ENCODE measurements at regions not wholly inside any gene's neighbourhood (a gene's known extent, or its start where the extent isn't known, plus 50 kb on each side); places are given as distances from the start of the nearest gene placed in this dataset.

DNA sequence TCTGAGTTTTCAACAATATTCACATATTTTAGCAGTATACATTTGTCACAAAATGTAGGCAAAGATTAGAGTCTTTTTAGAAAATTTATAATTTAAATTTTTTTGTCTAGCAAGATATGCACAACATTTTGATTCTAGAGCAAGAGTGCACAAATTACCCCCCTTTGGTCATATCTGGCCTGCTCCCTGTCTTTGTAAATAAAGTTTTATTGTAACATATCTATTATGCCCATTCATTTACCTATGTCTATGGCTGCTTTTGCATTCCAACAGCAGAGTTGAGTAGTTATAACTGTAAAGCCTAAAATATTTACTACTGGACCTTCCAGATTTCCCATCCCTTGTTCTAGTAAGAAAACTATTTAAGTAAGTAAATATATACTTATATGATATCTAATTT is 430.7 kb downstream of the EDEM1 start:
- DNase-seq (ENCODE audit: low spot score), result no peak

DNA sequence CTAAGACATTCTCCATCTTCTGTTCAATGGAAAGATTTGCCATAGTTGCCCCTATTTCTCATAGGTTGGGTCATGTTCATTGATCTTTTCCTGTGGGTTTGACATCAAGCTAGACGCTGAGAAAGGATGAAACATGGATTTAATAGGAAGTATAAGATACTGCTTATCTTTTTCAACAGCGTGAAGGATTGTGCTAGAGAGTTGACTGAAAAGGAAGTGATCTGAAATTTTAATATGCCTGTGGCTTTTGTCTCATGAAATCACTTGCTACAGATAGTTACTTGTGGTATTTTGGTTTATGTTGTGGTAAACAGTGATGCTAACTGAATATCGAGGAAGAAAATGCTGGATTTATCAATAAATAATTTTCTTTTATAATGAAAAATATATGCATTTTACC is 442.9 kb downstream of the EDEM1 start:
- no peak for DNase-seq (ENCODE audit: low spot score)

DNA sequence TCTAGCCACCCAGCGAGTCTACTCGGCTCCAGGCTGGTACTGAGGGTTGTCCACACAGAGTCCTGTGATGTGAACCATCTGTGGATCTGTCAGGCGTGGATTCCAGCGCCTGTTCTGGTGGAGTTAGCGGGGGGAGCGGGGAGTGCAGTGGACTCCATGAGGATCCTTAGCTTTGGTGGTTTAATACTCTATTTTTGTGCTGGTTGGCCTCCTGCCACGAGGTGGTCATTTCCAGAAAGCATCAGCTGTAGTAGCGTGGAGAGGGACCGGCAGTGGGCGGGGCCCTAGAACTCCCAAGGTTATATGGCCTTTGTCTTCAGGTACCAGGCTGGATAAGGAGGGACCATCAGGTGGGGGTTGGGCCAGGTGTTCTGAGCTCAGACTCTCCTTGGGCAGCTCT is 446.5 kb downstream of the EDEM1 start:
- DNase-seq (ENCODE audit: low spot score), result no peak

DNA sequence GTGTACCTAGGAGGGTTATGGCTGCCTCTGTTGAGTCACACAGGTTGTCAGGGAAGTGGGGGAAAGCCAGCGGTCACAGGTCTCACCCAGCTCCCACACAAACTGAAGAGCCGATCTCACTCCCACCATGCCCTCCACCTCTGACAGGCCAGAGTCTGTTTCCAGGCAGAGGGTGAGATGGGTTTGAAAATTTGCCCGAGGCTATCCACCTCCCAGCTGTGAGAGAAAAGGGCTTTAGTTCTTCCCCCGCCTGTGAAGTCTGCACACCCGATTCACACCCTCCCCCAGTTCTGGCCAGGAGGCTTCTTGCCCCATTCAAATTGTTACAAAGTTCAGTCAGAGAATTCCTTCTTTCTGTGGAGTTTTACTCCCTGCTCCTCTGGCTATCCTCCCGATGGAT is 446.9 kb downstream of the EDEM1 start:
- no peak for DNase-seq (ENCODE audit: low spot score)

DNA sequence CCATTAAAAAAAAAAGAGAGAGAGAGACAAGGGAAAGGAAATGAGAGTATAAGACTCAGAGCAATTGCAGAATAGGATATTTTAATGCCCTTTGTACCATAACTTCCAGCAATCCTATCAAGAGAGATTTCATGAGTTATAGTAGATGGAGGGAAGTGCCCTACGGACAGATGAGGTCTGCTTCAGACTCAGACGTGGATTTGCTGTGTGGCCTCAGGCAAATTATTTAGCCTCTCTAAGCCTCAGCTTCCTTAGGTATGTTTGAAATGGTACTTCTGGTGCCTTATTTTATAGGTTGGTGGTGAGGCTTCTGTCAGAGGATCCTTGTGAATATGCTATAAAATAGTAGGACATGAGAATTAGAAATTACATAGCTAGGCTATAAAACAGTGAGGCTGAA is 448.2 kb downstream of the EDEM1 start:
- DNase-seq (ENCODE audit: low spot score), result no peak

DNA sequence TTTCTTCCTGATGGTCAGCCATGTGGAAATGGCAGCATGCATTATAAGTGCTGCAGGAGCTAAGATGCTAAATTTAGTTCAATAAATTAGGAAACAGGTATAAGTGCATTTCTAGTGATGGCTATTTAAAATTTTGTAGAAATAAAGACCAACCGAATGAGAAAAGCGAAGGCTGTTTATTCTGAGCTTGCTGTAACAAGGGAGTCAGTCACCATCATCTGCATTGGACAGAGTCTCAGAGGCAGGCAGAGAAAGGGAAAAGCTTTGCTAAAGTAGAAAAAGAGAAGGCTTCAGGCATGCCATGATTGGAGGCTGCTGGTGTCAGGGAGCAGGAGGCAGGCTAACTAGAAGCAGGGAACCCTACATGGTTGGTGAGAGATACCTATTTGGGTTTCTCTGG is 451.0 kb downstream of the EDEM1 start:
- DNase-seq (ENCODE audit: low spot score), result no peak

DNA sequence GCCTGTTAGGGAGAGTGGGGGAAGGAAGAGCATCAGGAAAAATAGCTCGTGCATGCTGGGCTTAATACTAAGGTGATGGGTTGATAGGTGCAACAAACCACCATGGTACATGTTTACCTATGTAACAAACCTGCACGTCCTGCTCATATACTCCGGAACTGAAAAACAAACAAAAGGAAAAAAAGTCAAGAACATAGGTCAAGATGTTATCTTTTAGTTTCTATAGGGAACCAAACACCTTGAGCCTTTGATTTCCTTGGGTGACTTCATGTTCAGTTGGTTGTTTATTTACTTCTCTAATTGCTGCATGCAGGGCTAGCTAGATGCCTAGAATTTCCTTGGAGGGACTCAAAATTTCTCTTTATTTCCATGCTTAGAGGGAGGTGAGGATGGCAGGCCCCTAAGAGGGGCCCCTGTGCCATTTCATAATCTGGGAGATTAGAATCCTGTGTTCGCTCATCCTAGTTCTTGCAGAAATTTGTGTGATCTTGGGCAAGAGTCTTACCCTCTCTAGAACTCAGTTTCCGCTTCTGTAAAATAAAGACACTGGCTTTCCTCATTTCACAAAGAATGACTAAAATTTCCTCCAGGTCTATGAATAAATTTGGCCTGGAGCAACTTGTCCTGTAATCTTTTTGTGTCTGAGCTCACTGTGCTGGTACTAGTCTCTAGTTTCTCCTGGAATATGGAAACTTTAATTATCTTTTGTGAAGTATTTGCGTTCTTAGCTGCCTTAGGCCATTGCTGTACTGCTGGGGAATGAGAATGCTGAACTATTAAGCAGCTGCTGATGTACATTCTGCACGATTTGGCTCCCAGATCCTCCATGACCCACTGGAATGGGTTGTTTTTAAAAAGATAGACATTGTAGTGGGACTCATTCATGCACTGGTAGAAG is 457.5 kb downstream of the EDEM1 start:
- DNase-seq (ENCODE audit: low spot score), result no peak

DNA sequence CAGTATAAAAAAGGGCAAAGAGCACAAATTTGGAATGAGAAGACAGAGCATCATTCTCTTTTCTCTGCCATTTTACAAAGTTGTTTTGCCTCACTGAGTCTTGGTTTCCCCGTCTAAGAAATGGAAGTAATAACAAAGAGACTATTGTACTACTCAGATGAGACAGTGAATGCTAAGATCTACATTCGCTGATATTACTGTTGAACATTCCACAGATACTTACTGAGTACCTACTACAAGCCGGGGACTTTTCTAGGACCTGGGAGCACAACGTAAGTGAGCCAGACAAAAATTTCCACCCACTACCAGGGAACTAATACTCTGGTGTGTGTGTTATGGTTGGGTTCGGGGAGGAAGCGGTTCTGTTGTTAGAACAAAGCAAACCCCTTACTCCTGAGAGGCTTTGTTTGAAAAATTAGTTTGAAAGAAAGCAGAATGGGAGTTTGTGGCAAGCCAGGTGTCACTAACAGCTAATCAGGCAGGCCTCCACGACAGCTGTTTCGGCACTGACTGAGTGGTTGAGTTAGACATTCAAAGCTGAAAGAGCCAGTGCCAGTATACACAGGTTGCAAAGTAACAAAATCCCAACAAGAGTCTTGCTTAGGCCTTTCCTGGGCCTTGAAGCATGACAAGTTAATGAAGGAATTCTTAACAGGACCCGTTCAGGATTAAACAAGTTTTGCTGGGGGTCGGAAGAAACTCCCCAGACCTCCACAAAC is 458.3 kb downstream of the EDEM1 start:
- DNase-seq (ENCODE audit: low spot score), result no peak

DNA sequence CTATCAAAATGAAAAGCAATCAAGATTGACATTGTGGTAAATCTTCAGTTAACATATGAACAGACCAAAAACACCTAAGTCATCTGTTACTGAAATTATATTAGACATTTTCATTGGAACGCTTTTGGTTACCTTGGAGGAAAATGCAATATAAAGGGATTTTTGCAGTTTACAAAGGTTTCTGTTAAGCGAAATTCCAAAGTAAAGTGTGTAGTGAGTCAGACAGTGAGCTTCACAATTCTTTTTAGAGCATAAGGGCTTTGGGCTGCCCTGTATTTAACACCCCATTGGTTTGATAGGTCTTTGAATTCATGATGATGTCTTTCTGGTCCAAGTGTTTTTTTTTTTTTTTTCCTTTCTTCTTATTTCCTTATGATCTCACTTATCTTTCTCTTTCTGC is 462.8 kb downstream of the EDEM1 start:
- no peak for DNase-seq (ENCODE audit: low spot score)

DNA sequence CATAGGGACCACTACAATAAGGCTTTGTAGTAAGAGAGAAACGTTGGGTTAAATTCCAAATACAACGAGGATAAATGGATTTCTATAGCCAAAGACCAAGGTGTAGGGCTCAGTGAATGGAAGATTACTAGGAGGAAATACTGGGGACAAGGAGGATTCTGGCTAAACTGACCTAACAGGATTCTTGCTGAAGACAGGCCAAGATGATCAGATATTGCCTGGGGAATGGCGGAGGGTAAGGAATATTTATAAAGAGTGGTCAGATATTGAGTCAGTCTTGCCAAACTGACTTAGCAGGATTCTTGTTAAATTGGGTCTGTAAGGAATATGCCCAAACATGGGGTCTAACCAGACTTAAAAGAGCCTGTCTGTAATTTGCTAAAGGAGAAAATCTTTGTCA is 463.8 kb downstream of the EDEM1 start:
- DNase-seq (ENCODE audit: low spot score), result no peak

DNA sequence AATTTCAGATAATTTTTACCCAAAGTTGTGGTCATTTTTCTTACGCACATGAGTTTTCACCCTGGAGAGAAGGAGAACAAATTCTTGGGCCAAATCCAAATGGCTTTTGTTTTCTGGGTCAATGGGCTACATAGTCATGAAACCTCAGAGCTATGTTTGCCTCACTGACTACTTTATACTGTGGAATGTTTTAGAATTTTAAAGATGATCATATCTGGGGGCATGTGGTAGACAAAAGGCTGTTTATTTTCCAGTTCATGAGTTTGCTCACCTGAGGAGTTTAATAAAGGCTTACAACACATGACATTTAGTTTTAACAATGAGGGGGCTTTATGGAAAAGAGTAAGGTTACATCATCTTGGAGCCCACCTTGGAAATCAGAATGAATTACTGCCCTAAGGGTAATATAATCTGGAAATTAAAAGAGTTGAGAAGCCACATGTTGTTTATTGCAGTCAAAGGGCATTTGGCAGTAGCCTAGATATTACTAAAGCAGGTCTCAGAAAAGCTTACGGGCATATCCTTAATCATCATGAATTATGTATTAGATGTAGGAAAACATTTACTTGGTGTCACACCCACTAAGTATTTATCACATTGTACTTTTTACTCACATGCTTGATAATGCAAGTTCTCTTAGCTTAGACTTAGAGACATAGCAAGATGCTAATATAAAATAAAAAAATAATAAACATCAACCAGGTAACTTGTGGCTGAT is 466.1 kb downstream of the EDEM1 start:
- DNase-seq (ENCODE audit: low spot score), result no peak

DNA sequence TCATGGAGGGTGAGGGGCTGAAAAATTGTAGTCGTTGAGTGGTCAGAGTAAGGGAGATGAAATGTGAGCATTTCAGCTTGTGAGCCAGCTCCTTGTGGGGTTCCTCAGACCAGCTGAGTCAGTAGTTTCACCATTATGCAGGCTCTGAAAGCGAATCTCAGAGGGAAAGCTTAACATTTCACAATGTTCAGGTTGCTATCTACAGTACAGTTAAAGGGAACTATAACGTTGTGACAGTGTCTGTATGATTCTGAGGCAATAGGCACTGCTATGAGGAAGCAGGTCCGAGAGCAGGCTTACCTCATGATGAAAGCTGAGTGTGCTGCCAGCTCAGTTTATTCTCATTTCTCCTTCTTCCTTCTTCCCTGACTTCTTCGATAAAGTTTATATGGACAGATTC is 469.6 kb downstream of the EDEM1 start:
- DNase-seq (ENCODE audit: low spot score), result no peak

DNA sequence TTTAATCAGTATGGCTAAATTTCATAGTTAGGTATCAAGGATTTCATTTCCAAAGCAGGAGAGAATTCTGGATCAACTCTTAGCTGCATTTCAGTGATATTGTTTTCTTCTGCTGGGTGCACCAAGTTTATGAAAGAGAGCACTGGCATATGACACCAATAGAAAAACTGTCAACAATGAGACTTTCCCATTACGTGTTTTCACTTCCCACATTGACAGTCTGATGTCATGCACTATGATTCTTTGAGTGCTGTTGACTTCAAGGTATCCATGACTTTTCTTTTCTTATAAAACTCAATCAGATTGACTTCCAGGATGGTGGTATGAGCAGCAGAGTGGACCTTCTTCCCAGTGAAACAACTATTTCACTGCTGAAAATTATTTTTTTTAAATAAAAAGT is 476.1 kb downstream of the EDEM1 start:
- no peak for DNase-seq (ENCODE audit: low spot score)

DNA sequence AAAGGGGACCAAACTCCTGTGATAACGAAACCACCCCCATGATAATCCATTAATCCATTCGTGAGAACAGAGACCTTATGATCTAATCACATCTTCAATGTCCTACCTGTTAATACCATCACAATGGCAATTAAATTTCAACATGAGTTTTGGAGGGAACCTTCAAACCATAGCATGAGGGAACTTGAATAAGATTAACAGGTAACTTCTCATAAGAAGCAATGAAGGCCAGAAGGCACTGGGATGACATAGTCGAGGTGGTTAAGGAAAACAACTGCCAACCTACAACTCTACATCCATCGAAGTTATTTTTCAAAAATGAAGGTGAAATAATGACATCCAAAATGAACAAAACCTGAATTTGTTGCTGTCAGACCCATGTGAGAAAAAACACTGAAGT is 478.9 kb downstream of the EDEM1 start:
- DNase-seq (ENCODE audit: low spot score), result no peak

DNA sequence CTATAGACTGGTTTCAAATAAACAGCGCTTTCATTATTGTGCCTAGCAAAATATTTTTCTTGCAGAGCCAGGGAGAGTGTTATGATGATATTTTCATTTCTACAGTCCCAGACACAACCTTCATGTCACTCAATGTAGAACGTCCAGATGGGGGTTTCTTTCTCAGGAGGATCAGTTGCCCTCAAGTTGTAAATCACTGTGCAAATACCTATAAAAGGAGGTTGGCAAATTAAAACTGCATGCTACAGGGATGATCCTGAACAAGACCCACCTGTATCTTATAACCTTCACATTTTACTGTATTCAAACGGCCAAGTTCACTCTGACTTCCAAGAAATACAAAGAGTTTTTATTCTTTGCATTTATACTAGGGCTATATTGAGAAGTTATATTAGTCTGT is 486.0 kb downstream of the EDEM1 start:
- no peak for DNase-seq (ENCODE audit: low spot score)

DNA sequence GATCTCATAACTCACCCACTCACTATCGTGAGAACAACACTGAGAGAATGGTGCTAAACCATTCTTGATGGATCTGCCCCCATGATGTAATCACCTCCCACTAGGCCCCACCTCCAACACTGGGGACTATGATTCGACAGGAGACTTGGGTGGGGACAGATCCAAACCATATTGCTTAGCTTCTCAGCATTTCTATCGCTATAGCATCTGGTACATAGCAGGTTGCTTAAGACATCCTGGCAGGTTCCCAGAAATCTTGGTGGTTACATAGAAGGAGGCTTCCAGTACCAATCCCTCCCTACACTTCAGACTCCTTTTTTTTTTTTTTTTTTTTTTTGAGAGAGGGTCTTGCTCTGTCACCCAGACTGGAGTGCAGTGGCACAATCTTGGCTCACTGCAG is 487.8 kb downstream of the EDEM1 start:
- no peak for DNase-seq (ENCODE audit: low spot score)

DNA sequence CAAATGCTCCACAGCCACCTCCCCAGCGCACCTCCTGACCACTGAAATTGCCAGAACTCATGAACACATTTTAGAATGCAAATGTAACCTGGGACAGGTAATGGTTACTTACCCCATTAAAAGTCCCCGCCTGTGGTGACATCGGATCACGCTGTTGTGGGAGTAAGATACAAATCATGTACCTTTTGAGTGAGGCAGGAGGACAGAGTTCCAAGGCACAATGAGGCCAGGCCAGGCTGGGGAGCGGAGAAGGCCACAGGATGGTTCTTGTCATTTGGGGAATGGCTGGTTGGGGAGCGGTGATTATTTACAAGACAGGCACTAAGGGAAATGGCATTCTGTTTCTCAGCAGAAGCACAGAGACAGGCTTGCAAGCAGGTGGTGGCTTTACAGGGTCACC is 490.0 kb downstream of the EDEM1 start:
- DNase-seq (ENCODE audit: low spot score), result no peak

DNA sequence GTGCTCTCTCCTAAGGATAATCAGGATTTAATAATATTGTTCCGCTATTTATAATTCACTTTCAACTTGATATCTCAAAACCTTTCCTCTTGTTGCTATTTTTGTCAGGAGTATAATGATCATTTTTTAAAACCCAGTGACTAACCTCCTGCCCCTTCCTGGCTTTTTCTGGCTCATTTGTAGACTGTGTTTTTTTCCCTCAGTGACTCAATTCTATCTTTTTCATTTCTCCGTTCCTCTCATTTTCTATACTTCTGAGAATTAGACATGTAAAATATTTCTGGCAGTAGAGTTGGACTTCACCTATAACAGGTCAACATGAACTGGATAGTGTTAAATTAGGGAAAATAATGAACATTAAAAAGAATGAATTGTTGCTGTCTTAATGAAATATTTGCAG is 490.7 kb downstream of the EDEM1 start:
- DNase-seq (ENCODE audit: low spot score), result no peak

DNA sequence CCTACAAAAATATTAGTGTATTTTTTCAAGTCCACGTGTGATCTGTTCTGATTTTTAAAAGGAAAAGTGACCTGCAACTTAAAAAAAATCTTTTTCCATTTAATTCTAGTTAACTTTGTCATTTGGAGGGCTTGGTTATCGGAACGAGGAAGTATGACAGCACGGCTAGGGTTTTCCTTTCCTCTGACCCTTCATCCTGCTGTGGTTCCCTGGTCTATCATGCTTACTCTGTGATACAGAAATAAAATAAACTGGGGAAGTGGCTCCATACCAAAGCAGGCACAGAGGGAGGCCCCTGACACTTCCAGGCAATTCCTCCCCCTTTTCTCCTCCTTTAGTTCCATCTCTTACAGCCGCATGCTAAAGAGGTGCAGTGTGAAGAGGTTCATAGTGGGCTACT is 491.3 kb downstream of the EDEM1 start:
- DNase-seq (ENCODE audit: low spot score), result no peak

DNA sequence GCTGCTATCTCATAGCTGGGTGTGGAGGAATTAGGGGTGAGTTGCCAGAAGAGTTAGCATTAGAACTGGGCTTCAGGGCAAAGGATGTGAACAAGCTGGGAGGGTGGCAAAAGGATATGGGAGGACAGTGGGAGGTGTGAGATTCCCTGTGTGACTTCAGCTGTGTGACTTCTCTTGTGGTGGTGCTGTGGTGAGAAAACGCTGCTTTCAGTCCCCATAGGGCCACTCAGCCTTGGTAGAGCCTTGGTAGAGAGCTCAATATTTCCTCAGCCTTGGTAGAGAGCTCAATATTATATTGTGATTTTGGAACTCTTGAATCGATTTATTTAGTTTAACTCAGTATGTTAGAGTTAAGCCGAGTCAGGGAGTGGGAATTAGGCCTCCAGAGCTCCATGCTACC is 499.7 kb downstream of the EDEM1 start:
- no peak for DNase-seq (ENCODE audit: low spot score)

DNA sequence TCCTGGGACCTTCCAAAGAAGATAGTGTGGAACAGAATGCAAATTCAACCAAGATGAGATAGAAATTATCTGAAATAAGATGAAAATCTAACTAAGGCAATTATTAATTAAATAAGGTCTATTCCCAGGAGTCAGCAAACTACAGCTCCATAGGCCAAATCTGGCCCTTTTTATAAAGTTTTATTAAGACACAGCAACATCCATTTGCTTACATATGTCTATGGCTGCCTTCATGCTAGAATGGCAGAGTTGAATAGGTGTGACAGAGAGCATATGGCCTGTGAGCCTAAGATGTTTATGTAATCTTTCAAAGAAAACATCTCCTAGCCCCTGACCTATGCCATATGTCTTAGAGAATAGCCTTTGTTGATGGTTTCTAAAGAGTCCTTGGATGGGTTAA is 503.0 kb downstream of the EDEM1 start:
- no peak for DNase-seq (ENCODE audit: low spot score)

DNA sequence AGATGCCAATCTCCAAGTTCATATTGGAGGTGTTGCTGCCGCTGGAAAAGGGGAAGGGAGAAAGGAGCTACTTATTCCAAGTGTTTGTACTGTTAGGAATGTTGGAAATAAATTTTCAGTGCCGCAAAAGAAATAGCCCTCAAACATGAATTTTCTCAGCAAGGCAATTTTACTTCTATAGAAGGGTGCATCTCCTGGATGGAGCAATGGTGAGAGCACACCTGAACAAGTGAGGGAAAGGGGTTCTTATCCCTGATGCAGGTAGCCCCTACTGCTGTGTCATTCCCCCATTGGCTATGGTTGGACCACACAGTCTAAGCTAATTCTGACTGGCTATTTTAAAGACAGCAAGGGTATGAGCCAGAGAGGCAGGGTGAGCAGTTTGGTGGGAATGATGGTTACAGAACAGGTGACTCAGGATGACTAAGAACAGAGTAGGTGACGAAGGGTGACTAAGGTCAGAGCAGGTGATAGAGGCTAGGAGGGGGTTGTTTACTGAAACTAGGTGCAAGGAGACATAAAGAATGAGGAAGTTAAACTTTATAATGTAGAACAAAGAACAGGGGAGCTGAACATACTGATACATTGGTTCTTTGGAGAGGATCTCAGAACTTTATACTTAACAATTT is 503.5 kb downstream of the EDEM1 start:
- DNase-seq (ENCODE audit: low spot score), result no peak

DNA sequence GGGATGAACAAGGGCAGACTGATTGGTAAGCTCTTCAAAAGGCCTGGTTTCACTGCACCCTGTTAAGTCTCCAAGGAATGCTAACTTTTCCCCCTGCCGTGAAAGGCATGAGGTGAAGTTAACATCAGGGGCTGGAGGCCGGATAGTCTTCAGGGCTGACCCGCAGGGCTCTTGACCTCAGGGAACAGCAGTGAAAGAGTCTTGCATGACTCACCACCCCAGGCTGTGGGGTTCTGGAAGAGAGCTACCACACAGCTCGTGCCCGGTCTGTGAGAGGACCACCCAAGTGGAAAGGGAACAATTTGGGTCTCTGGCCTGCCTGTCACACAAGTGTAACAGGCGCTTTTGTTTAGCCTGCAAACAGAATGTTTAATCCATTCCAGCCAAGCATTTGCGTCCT is 504.9 kb downstream of the EDEM1 start:
- DNase-seq (ENCODE audit: low spot score), result no peak
